NCI-H1417 treated with DMSO at 0.1 percent for 48 hours (cell line): ENCODE measurements at regions not wholly inside any gene's neighbourhood (a gene's known extent, or its start where the extent isn't known, plus 50 kb on each side); places are given as distances from the start of the nearest gene placed in this dataset.

Experiments
- DNase-seq: peaks from one replicate; lab custom pipeline; 2025; lab: John Stamatoyannopoulos, UW

DNA sequence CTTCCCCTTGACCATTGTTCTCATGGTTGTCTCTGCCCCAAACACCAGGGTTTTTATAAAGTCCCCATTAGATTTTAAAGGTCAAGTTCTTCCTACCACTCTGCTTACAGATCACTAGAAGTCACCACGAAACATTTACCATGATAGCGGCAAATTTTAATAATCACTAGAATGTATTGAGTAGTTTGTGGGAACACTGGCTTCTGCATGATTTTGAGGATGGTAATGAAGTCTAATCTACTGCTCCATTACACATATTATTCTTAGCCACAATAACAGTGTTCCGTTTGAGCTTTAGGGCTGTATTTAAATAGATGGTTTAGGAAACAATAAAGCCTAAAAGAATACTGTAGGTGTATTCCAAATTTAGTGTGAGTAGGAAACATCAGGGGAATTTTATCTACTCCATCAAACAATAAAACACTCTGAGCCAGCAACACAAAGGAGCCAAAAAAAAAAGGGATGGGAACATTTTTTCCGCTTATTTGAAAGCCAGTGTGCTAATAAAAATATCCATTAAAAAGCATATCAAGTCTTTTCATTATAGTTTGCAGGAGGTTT, 49.7 kb downstream of the KLF12 start:
- DNase-seq = no peak

DNA sequence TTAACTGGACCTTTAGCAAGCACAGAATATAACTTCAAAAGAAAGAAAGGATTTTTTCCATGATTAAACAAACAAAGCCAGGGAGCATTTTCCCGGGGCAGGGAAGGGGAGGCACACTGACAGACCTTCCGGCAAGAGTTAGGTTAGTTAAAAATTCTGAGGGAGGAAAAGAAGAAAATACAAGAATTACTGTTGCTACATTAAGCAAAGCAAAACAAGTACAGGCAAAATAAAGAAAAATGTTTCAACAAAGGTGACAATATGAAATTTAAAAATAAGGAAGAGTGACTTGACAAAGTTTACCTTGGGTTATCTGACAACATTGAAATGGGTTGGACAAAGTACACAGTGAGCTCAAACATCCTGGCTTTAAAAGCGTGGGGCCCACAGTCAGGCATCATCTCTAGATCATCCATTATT, 51.5 kb downstream of the KLF12 start:
- DNase-seq = no peak

DNA sequence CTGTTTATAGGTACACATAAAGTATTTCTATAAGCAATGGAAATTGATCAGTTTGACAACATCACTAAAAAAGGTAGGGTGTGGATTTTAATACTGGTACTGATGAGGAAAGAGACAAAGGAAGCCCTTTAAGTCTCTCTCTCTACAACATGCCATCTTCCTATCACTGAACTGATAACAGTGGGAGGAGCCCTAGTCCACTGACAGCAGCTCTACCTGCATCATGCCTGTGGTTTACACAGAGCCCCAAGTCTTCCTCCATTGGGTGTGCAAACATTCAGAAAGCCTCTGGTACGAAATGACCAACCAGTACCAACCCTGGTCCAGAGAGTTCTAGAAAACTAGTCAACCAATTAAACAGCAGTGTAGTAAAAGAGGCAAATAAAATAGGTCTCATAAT, 53.4 kb downstream of the KLF12 start:
- no peak for DNase-seq

DNA sequence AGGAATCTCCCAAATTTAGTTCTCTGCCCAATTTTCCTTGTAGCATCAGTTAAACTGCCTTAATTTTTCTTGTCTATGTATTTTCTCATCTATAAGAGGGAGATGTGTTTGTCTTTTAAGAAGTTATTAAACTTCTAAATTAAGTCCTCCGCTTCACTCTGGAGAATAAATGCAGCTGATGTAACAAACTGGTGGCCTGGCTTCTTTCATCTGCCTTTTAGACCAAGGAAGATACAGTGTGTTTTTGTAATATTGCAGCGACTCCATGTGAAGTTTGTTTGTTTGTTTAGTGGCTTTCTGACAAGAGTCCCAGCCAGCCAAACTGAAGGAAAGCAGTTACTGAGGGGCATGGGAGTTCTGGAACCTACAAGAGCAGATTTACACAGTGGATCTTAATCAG, 56.4 kb downstream of the KLF12 start:
- DNase-seq = no peak

DNA sequence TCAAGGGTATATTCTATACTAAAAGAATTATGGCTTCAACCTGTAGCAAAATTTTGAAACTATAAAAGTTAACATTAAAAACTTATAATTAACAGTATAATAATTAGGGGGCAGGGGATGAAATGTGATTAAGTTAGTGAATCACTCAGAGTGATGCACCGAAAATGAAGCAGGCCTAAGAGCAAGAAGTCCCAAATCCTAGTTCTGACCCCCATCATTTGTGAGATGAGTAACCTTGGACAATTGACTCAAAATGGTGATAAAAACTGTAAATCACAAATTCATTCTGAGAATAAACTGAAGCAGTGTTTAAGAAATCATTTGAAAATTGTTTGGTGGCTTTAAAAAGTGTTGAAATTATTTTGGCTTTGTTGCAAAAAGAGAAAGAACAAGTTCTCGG, 56.8 kb downstream of the KLF12 start:
- no peak for DNase-seq

DNA sequence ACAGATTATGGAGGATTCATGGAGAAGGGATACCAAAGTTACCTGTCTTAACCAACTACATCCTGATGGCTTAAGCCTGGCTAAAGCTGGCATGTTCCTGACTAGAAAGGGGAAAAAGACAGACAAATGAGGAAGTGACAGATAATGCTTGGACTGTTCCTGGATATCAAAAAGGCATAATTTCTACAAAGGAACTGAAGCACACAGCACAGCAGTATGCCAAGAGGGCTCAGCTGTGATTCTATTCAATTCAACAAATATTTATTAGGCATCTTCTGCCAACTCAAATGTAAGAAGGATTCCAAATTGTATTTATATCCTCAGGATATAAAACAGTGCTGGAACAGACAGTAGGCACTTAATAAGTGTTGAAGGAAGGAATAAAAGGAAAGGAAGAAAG, 59.5 kb downstream of the KLF12 start:
- no peak for DNase-seq

DNA sequence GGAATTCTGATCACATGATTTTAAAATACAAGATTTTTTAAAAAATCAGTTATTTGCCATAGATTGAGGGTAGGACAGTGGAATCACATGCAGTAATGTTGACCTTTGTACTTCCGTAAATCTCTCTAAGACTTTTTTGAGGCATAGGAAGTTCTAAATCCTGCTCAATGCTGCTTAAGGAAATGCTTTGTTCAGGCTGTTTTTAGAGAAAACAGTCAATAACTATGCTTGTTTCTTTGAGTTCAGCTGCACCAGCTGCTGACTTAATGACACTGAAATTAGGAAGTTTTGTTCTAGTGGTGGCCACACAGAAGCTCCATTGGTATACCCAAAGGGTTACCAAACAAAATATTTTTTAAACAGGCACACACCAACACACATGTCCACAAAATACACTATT, 60.9 kb downstream of the KLF12 start:
- no peak for DNase-seq

DNA sequence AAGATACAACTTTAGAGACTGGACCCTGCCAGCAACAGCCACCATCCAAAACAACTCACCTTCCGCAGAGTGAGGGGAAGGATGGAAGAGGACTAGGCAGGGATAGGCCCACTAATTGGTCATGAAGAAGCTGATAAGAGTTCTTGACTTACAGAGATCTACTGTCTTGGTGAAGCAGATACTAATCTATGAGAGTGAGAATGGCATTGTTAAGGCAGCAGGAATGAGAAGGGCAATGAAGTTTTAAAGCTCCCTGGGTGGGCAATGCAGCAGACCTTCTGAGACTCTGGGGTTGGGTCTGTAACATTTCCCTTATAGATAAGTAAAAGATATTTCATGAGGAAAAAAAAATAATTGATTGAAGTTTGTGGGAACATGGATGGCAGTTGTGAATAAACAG, 63.7 kb downstream of the KLF12 start:
- DNase-seq = no peak

DNA sequence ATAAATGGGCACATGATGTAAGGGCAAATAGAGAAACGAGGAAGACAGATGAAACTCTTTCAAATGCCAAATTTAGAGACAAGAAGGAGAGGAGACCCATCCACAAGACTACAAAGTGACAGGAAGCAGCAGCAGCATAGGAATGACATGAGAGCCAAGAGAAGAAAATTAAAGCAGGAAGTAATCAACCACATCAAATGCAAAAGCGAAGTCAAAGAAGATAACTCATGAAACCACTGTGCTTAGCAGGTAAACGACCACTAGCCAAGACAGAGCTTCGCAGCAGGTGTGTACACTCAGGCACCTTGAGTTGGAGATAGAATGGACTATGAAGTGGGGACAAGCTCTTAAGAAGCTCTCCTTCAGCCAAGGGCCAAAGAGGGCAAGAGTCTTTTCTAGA, 64.1 kb downstream of the KLF12 start:
- DNase-seq = no peak

DNA sequence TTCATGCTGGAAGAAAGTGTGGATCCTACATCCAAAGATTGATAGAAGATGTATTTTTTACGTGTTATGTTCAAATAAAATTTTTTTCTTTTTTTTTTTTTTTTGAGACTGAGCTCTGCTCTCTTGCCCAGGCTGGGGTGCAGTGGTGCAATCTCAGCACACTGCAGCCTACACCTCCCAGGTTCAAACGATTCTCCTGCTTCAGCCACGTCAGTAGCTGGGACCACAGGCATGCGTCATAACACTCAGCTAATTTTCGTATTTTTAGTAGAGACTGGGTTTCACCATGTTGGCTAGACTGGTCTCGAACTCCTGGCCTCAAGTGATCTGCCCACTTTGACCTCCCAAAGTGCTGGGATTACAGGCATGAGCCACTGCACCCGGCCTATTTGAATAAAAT, 65.7 kb downstream of the KLF12 start:
- DNase-seq = no peak

DNA sequence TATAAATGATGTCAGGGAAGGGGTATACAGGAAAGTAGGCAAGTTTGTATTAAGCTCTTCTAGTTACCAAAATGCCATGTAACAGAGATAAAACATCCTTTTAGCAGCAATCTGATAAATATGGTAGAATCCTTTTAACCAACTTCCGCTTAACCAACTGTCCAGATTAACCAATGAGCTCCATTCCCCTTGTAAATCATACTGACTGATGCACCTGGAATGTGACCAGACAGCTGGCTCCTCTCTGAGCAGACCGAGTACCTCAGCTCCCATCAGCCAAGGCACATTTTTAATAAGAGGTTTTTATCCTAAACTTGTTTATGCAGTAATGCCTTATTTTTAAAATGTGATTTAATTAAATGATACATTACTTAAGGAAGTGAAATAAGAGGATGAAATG, 66.4 kb downstream of the KLF12 start:
- DNase-seq = no peak

DNA sequence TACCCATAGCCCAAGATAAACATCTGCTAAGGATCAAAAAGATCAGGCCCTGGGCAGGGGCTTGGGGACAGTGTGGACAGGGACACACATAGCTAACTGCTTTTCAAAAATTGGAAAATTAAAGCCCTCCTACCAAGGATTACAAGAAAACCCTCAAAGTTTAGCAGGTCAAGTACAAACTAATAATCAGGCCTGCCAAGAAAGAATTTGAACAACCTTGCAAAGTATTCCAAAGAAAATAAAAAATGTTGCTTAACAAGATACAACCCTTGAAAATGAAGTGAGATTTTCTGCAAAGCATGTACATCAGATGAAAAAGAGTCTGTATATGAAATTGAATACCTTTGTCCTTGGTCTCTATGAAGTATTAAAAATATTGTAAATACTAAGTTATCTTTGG, 67.3 kb downstream of the KLF12 start:
- DNase-seq = no peak

DNA sequence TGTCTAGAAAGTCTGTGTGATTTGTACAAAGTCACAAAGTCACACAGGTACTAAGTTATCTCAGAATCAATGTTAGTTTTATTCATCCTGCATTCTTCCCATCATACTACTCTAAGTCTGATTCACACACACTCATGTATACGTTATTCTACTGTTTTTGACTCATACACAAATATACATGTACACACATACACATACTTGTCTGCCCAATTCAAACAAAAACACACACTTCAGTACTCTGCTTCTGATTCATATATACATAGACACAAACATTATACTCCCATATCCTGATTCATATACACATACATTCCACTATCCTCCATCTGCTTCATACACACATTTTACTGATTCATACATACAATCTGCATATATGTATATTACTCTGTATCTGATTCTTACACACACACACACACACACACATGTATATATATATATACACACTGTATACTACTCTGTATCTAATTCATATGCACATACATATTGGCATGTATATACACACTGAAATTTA, 69.3 kb downstream of the KLF12 start:
- DNase-seq = no peak

DNA sequence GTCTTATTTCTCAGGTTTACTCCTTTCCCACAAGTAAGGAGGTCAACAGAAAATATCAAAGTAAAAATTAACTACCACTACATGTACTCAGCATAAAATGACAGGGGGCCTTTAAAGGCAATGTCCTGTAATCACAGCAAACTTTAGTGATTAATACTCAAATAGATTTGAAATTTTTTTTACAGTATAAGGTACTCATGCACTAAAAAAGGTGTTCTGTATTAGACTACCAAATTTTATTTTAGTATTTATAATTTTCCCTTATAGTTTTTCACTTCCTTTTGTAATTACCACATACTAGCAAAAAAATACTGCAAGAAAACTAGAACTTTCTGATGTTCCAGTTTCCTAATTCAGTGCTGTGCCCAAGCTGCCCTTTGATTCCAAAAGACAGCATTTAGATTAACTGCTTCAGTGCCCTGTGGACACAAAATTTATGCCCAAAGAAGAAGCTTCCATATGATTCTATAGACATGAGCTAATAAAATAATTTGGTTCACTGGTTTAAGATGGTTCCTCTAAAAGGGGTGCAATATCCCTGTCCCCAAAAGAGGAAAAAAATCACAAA, 70.6 kb downstream of the KLF12 start:
- no peak for DNase-seq

DNA sequence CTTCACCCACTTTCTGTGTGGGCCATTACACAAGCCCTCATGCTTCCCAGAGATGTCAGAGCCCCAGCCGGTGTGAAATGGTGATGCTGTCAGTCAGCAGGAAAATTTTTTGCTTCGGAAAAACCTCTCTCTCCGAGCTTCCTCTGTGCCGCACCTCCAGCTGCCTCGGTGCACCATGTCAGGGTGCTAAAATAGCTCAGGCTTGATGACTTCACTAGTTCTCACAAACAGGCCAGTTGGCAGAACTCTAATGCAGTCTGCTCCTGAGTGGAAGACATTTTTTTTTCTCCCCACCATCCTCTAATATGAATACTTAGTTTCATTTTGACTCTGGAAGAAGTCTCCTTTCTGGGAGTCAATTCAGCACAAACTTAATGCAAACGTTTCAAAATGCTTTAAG, 71.3 kb downstream of the KLF12 start:
- no peak for DNase-seq

DNA sequence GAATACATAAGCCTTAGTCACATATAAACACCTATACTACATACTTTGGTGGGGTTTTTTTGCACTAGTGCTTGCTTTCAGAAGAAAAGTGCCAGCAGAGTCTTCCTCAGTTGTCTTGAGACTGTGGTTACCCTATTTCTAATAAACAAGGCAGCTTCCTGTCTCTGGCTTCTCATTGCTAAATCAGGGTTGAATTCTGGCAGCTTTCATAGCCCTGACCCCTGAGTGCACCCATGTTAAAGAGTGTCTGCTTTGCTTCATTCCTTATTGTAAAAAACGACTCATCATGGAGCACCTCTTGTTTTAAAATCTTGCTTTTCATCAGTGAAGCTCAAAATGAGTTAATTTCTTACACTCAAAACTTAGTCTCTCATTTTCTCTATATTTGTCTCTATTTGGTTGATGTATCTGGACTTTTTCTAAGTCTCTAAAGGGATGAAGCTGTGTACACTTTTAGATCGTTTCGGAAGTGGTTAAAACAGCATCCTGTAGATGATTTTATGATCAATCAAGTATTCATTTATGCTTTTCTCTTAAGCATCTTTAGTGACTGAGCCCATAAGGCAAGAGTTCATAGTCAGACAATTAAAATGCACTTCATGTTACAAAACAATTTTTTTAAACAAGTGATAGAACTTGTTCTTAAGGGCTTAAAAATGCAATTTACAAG, 72.1 kb downstream of the KLF12 start:
- no peak for DNase-seq

DNA sequence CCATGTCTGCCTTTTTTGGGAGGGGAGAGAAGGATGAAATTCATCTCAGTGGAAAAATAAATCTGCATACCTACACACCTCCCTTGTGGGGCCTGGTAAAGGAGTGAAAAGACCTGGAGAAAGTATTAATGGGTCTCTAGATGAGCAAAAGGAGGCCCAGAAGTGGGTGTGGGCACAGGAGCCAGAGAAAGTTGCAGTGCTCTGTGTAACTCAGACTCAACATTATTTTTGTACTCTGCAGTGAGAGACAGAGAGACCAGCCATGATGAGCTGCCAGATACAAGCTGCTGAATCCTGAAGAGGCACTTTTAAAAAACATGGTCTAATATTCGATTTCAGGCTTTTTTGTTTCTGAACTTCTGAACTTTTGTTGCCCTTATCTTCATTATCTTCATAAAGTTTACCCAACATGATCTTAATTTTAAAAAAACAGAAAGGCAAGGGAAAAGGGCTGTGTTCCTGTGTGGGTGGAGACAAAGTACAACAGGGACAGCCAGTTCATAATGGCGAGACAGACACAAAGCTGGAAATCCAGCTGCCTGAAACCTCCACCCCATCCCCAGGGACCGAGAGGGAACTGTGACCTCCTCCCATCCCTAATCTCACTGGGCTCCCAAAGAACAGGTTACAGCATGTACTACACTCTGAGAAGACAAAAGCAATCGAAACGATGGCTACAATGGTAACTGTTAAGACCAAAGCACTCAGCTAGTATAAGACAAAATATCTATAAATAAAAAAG, 77.2 kb downstream of the KLF12 start:
- DNase-seq = no peak

DNA sequence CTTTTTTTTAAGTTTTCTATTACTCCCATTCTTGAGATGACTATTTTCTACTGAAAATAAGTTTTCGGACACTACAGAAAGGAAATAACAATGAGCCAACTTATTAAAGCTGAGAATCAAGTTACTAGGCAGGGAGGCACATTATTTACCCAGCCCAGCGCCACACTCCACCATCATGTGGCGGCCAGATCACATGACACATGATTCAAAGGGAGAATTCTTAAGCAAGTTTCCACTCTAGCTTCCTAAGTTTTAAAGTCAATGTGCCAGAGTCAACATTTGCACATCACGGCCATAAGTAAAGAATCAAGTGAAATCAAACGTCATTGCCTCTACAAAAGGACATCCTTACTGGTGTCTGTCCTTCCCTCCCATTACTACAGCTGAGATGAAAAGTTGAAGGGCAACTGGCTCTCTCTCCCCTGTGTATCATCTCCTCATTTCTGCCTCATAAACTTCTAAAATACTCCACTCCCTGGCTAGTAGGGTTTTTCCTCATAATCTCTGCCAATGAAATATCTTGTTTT, 81.7 kb downstream of the KLF12 start:
- no peak for DNase-seq

DNA sequence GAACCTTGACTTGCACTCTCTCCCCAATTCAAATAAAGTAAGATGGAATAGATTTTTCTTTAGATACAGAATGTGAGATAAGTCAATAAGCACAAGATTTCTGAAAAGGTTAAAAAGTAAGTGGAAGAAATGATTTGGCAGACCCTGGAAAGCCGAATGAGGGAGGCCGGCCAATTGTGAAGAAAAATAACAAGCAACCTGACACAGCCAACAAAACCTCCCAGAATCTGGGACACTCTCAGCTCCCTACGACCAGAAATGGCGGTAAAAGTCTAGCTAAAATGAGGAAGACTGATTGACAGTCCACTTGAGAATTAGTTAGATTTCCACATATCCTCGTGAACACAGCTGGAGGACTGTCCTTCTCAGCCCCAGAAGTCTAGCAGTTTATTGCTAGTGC, 85.4 kb downstream of the KLF12 start:
- DNase-seq = no peak

DNA sequence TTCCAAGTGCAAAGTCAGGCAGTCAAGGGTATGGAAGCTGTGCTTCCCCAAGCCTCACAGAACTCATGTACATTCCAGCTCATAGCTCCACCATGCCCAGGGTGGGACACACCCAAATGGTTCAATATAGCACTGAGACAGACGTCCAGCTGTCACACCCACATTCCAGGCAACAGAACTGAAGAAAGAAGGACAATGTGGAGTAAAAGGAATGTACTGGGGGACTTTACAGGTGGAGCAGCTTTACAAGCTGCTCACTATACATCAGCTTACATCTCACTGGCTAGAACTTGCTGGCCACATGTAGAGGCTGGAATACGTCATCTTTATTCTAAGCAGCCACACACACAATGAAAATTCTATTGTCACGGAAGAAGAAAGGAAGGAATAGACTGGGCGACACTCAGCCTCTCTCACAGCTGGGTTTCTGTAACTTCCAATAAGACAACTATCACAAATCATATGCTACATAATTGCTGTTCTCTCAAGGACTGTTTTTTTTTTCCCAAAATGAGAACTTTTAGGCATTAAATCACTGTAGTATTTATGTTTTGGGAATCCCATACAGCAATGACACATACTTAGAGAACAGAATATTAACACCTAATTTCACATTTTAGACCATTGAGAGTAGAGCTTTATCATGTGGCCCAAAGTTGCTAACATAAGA, 86.1 kb downstream of the KLF12 start:
- no peak for DNase-seq

DNA sequence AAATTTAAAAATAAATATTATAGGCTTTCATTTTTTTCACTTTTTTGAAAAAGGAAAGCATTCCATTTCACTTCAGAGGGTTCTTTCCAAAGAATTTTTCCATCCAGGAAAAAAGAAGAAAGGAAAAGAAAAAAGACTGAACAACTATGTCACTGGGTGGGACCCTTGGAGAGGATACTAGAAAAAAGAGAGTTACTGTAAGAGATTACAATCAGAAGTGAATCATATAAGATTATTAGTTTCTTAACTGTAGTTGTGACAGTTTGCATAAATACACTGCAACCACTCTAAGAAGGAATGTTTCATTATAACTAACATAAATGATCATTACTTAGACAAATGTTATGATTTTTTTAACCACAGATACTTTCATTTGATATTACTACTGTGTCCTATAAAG, 87.8 kb downstream of the KLF12 start:
- DNase-seq = no peak

DNA sequence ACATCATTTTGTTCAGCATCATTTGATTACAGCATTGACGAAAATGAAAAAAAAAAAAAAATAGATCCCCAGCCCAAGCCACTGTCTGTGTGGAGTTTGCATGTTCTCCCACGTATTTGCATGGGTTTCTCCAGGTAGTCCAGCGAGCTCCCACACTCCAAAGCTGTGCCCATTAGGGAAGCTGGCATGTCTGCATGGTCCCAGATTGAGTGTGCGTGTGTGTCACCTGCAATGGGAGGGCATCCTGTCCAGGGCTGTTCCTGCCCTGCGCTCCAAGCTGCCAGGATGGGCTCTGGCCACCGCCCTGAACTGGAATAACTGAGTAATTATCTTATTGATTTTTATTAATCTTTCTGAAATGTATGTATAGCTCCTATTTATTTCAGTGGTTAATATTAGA, 88.6 kb downstream of the KLF12 start:
- DNase-seq = no peak
